ENCODE measurements at regions not wholly inside any gene's neighbourhood (a gene's known extent, or its start where the extent isn't known, plus 50 kb on each side); places are given as distances from the start of the nearest gene placed in this dataset.

- Mint-ChIP-seq H3K9me3 (no peaks in the 10 kb centered on the region), H3K36me3 (ENCODE audit: low read depth) (no peaks in the 10 kb centered on the region), H3K4me1 (no peaks in the 10 kb centered on the region), H3K27me3 (no peaks in the 10 kb centered on the region), H3K4me3 (no peak overlapping the region), H3K27ac (no peak overlapping the region)
- ATAC-seq (replicated peaks), result no peak
Measured at GRCh38 chr3:68306571-68306970, 625.8 kb downstream of the TAFA4 start.

GRCh38 chr3:68295457-68295856 is 636.9 kb downstream of the TAFA4 start:
- ATAC-seq (replicated peaks), result no peak
- no peak overlapping the region for H3K27ac Mint-ChIP-seq
- H3K4me3 Mint-ChIP-seq, result no peak overlapping the region
- no peaks in the 10 kb centered on the region for H3K36me3 Mint-ChIP-seq (ENCODE audit: low read depth)
- H3K9me3 Mint-ChIP-seq, result peaks cover 7% of the 10 kb centered on the region
- H3K4me1 Mint-ChIP-seq, result no peaks in the 10 kb centered on the region
- no peaks in the 10 kb centered on the region for H3K27me3 Mint-ChIP-seq

GRCh38 chr3:68290333-68290732 is 635.9 kb upstream of the SUCLG2 start:
- H3K36me3 Mint-ChIP-seq (ENCODE audit: low read depth), result no peaks in the 10 kb centered on the region
- H3K9me3 Mint-ChIP-seq, result no peaks in the 10 kb centered on the region
- H3K4me1 Mint-ChIP-seq, result no peaks in the 10 kb centered on the region
- no peaks in the 10 kb centered on the region for H3K27me3 Mint-ChIP-seq
- ATAC-seq (replicated peaks), result no peak
- H3K27ac Mint-ChIP-seq, result no peak overlapping the region
- H3K4me3 Mint-ChIP-seq, result no peak overlapping the region

GRCh38 chr3:68288085-68288484 is 633.7 kb upstream of the SUCLG2 start:
- Mint-ChIP-seq H3K4me1 (no peaks in the 10 kb centered on the region), H3K27me3 (no peaks in the 10 kb centered on the region), H3K9me3 (no peaks in the 10 kb centered on the region), H3K27ac (no peak overlapping the region), H3K4me3 (no peak overlapping the region), H3K36me3 (ENCODE audit: low read depth) (no peaks in the 10 kb centered on the region)
- ATAC-seq (replicated peaks), result no peak

GRCh38 chr3:68287101-68287500 is 632.7 kb upstream of the SUCLG2 start:
- H3K36me3 Mint-ChIP-seq (ENCODE audit: low read depth), result no peaks in the 10 kb centered on the region
- no peak for ATAC-seq (replicated peaks)
- peaks cover 3% of the 10 kb centered on the region for H3K9me3 Mint-ChIP-seq
- H3K27me3 Mint-ChIP-seq, result no peaks in the 10 kb centered on the region
- H3K27ac Mint-ChIP-seq, result no peak overlapping the region
- no peaks in the 10 kb centered on the region for H3K4me1 Mint-ChIP-seq
- no peak overlapping the region for H3K4me3 Mint-ChIP-seq

- no peaks in the 10 kb centered on the region for H3K4me1 Mint-ChIP-seq
- ATAC-seq (replicated peaks), result no peak
- H3K36me3 Mint-ChIP-seq (ENCODE audit: low read depth), result no peaks in the 10 kb centered on the region
- no peak overlapping the region for H3K27ac Mint-ChIP-seq
- no peaks in the 10 kb centered on the region for H3K9me3 Mint-ChIP-seq
- no peaks in the 10 kb centered on the region for H3K27me3 Mint-ChIP-seq
- no peak overlapping the region for H3K4me3 Mint-ChIP-seq
Measured at GRCh38 chr3:68274286-68274685, 619.9 kb upstream of the SUCLG2 start.

GRCh38 chr3:68271145-68271544 is 616.7 kb upstream of the SUCLG2 start:
- Mint-ChIP-seq H3K36me3 (ENCODE audit: low read depth) (no peaks in the 10 kb centered on the region), H3K9me3 (peaks cover 3% of the 10 kb centered on the region), H3K4me3 (no peak overlapping the region), H3K27ac (no peak overlapping the region), H3K4me1 (no peaks in the 10 kb centered on the region), H3K27me3 (no peaks in the 10 kb centered on the region)
- ATAC-seq (replicated peaks), result no peak

GRCh38 chr3:68256635-68257223 is 602.3 kb upstream of the SUCLG2 start:
- Mint-ChIP-seq H3K4me1 (no peaks in the 10 kb centered on the region), H3K9me3 (no peaks in the 10 kb centered on the region), H3K27ac (no peak overlapping the region), H3K4me3 (no peak overlapping the region), H3K36me3 (ENCODE audit: low read depth) (no peaks in the 10 kb centered on the region), H3K27me3 (no peaks in the 10 kb centered on the region)
- no peak for ATAC-seq (replicated peaks)

GRCh38 chr3:68249265-68249664 is 594.9 kb upstream of the SUCLG2 start:
- Mint-ChIP-seq H3K27ac (peak overlapping the region; percentile 66), H3K27me3 (no peaks in the 10 kb centered on the region), H3K9me3 (peaks cover 5% of the 10 kb centered on the region), H3K4me3 (peak overlapping the region; percentile 14), H3K36me3 (ENCODE audit: low read depth) (no peaks in the 10 kb centered on the region), H3K4me1 (peaks cover 7% of the 10 kb centered on the region)
- peak; percentile 99 for ATAC-seq (replicated peaks)

GRCh38 chr3:68242606-68243005 is 588.2 kb upstream of the SUCLG2 start:
- no peak for ATAC-seq (replicated peaks)
- Mint-ChIP-seq H3K9me3 (no peaks in the 10 kb centered on the region), H3K27me3 (no peaks in the 10 kb centered on the region), H3K4me3 (no peak overlapping the region), H3K4me1 (no peaks in the 10 kb centered on the region), H3K36me3 (ENCODE audit: low read depth) (no peaks in the 10 kb centered on the region), H3K27ac (no peak overlapping the region)

- ATAC-seq (replicated peaks), result no peak
- Mint-ChIP-seq H3K27ac (no peak overlapping the region), H3K36me3 (ENCODE audit: low read depth) (no peaks in the 10 kb centered on the region), H3K9me3 (no peaks in the 10 kb centered on the region), H3K4me3 (no peak overlapping the region), H3K27me3 (no peaks in the 10 kb centered on the region), H3K4me1 (no peaks in the 10 kb centered on the region)
Measured at GRCh38 chr3:68239542-68239941, 585.1 kb upstream of the SUCLG2 start.

GRCh38 chr3:68234076-68234780 is 579.8 kb upstream of the SUCLG2 start:
- H3K27ac Mint-ChIP-seq, result no peak overlapping the region
- H3K36me3 Mint-ChIP-seq (ENCODE audit: low read depth), result no peaks in the 10 kb centered on the region
- no peak overlapping the region for H3K4me3 Mint-ChIP-seq
- H3K9me3 Mint-ChIP-seq, result peaks cover 3% of the 10 kb centered on the region
- peak; percentile 61 for ATAC-seq (replicated peaks)
- H3K4me1 Mint-ChIP-seq, result peaks cover 3% of the 10 kb centered on the region
- H3K27me3 Mint-ChIP-seq, result no peaks in the 10 kb centered on the region

GRCh38 chr3:68228856-68229255 is 574.4 kb upstream of the SUCLG2 start:
- ATAC-seq (replicated peaks), result no peak

GRCh38 chr3:68220832-68221231 is 566.4 kb upstream of the SUCLG2 start:
- H3K4me3 Mint-ChIP-seq, result no peak overlapping the region
- no peaks in the 10 kb centered on the region for H3K9me3 Mint-ChIP-seq
- no peak for ATAC-seq (replicated peaks)
- no peaks in the 10 kb centered on the region for H3K4me1 Mint-ChIP-seq
- no peaks in the 10 kb centered on the region for H3K36me3 Mint-ChIP-seq (ENCODE audit: low read depth)
- no peak overlapping the region for H3K27ac Mint-ChIP-seq
- H3K27me3 Mint-ChIP-seq, result no peaks in the 10 kb centered on the region

More at GRCh38 chr3:68228856-68229255, 574.4 kb upstream of the SUCLG2 start:
- Mint-ChIP-seq H3K27me3 (no peaks in the 10 kb centered on the region), H3K4me3 (no peak overlapping the region), H3K9me3 (peaks cover 3% of the 10 kb centered on the region), H3K4me1 (peaks cover under 1% of the 10 kb centered on the region), H3K27ac (no peak overlapping the region), H3K36me3 (ENCODE audit: low read depth) (no peaks in the 10 kb centered on the region)

- no peak for ATAC-seq (replicated peaks)
- H3K4me1 Mint-ChIP-seq, result no peaks in the 10 kb centered on the region
- H3K4me3 Mint-ChIP-seq, result no peak overlapping the region
- H3K27me3 Mint-ChIP-seq, result no peaks in the 10 kb centered on the region
- no peak overlapping the region for H3K27ac Mint-ChIP-seq
- no peaks in the 10 kb centered on the region for H3K36me3 Mint-ChIP-seq (ENCODE audit: low read depth)
- peaks cover 9% of the 10 kb centered on the region for H3K9me3 Mint-ChIP-seq
Measured at GRCh38 chr3:68211637-68212036, 557.2 kb upstream of the SUCLG2 start.

All from activated T-helper 17 cell treated with anti-CD3 and anti-CD28 coated beads, Interleukin-2, amount 50 U/mL, for 72 hours (primary cell).